ENCODE measurements at regions not wholly inside any gene's neighbourhood (a gene's known extent, or its start where the extent isn't known, plus 50 kb on each side); places are given as distances from the start of the nearest gene placed in this dataset.
"Not testable (repeated sequence)": the region's sequence is repeated elsewhere in the genome, so short reads cannot be mapped to it uniquely, and the experiment has no call there.

GRCh38 chr16:63882576-63882975 is 1239.3 kb downstream of the CDH11 start:
- Mint-ChIP-seq H3K4me3 (no peak overlapping the region), H3K27me3 (no peaks in the 10 kb centered on the region), H3K4me1 (no peaks in the 10 kb centered on the region), H3K9me3 (peaks cover 15% of the 10 kb centered on the region), H3K27ac (no peak overlapping the region), H3K36me3 (no peaks in the 10 kb centered on the region)
- POLR2A ChIA-PET: no interaction called here
- DNase-seq (no peak), ATAC-seq (ENCODE audit: low read depth) (no peak)

GRCh38 chr16:63880948-63881347 is 1240.9 kb downstream of the CDH11 start:
- POLR2A ChIA-PET: no interaction called here
- no peak for DNase-seq
- ATAC-seq (ENCODE audit: low read depth): no peak
- H3K36me3 Mint-ChIP-seq: no peaks in the 10 kb centered on the region
- H3K4me3 Mint-ChIP-seq: no peak overlapping the region
- no peaks in the 10 kb centered on the region for H3K4me1 Mint-ChIP-seq
- peaks cover 13% of the 10 kb centered on the region for H3K9me3 Mint-ChIP-seq
- no peaks in the 10 kb centered on the region for H3K27me3 Mint-ChIP-seq
- no peak overlapping the region for H3K27ac Mint-ChIP-seq

DNA sequence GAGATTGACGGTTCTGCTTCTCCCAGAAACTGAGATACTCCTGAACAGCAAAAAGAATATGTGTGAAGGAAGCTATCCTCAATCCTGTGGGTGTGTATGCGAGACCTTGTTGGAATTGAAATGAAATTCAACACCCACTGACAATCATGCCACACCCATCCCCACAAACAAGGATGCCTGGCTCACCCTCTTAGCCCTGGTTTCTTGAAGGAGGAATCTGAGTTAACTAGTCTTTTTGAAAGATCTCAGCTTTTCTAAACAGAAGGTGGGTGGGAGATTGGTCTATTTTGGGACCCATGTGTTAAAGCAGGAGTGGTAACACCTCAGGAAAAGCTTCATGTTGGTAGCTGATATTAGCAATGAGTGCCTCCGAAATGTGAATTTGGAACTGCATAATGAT is 1244.5 kb downstream of the CDH11 start:
- Mint-ChIP-seq H3K27me3 (no peaks in the 10 kb centered on the region), H3K9me3 (peaks cover 14% of the 10 kb centered on the region), H3K4me3 (no peak overlapping the region), H3K4me1 (no peaks in the 10 kb centered on the region), H3K27ac (no peak overlapping the region), H3K36me3 (no peaks in the 10 kb centered on the region)
- ATAC-seq (ENCODE audit: low read depth): no peak
- POLR2A ChIA-PET: no interaction called here
- DNase-seq: no peak

GRCh38 chr16:63876103-63876502 is 1245.8 kb downstream of the CDH11 start:
- POLR2A ChIA-PET: no interaction called here
- DNase-seq (no peak), ATAC-seq (ENCODE audit: low read depth) (no peak)
- peaks cover 8% of the 10 kb centered on the region for H3K9me3 Mint-ChIP-seq
- H3K36me3 Mint-ChIP-seq: no peaks in the 10 kb centered on the region
- no peak overlapping the region for H3K4me3 Mint-ChIP-seq
- H3K4me1 Mint-ChIP-seq: no peaks in the 10 kb centered on the region
- H3K27ac Mint-ChIP-seq: no peak overlapping the region
- no peaks in the 10 kb centered on the region for H3K27me3 Mint-ChIP-seq

DNA sequence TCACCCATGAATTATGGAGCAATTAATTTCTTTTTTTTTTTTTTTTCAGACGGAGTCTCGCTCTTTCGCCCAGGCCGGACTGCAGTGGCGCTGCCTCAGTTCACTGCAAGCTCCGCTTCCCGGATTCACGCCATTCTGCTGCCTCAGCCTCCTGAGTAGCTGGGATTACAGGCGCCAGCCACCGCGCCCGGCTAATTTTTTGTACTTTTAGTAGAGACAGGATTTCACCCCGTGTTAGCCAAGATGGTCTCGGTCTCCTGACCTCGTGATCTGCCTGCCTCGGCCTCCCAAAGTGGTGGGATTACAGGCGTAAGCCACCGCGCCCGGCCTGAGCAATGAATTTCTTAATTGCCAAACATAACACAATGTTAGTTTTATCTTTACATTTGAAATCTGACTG is 1261.2 kb downstream of the CDH11 start:
- H3K4me1 Mint-ChIP-seq; H3K4me3 Mint-ChIP-seq; DNase-seq; H3K27me3 Mint-ChIP-seq; H3K9me3 Mint-ChIP-seq; H3K36me3 Mint-ChIP-seq; POLR2A ChIA-PET; ATAC-seq (ENCODE audit: low read depth); H3K27ac Mint-ChIP-seq: not testable (repeated sequence)

DNA sequence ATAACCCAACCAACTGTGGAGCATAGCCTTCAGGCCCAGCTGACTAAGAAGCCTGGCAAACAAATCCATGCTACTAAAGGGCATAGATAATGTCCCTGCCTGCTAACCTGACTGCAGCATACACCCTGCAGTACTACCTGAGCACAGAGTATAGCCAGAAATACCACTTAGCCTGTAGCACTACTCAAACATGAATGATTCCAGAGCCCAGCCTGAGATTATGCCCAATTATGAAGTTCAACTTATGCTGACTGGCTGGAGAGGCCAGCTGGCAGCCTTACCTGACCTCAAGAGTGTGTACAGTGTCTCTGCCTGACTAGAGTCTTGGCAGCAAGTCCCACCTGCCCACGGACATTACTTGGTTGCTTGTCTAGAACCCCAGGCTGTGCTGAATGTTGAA is 1265.3 kb downstream of the CDH11 start:
- no peaks in the 10 kb centered on the region for H3K27me3 Mint-ChIP-seq
- H3K27ac Mint-ChIP-seq: no peak overlapping the region
- H3K4me3 Mint-ChIP-seq: no peak overlapping the region
- DNase-seq: no peak
- POLR2A ChIA-PET: no interaction called here
- no peak for ATAC-seq (ENCODE audit: low read depth)
- no peaks in the 10 kb centered on the region for H3K9me3 Mint-ChIP-seq
- no peaks in the 10 kb centered on the region for H3K4me1 Mint-ChIP-seq
- no peaks in the 10 kb centered on the region for H3K36me3 Mint-ChIP-seq

DNA sequence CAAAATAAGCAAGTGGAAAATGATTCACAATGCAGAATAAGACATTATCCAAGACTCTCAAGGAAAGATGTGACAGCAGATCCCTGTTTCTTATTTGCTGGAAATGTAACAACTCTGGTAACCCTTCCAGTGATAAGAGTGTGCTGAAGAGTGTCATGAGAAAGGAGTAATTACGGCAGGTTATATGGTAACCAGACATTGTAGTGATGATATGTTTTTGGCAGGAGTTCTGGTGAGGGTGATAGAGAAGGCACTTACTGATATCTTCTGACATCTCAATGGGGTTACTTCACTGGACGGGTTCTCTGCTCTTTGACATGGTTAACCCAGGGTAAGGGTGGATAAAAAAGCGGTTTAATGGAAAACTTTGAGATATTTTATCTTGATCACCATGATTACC is 1270.9 kb downstream of the CDH11 start:
- no peaks in the 10 kb centered on the region for H3K27me3 Mint-ChIP-seq
- POLR2A ChIA-PET: no interaction called here
- no peaks in the 10 kb centered on the region for H3K4me1 Mint-ChIP-seq
- no peak for ATAC-seq (ENCODE audit: low read depth)
- no peak overlapping the region for H3K27ac Mint-ChIP-seq
- H3K36me3 Mint-ChIP-seq: no peaks in the 10 kb centered on the region
- H3K4me3 Mint-ChIP-seq: no peak overlapping the region
- DNase-seq: no peak
- H3K9me3 Mint-ChIP-seq: peaks cover 12% of the 10 kb centered on the region

DNA sequence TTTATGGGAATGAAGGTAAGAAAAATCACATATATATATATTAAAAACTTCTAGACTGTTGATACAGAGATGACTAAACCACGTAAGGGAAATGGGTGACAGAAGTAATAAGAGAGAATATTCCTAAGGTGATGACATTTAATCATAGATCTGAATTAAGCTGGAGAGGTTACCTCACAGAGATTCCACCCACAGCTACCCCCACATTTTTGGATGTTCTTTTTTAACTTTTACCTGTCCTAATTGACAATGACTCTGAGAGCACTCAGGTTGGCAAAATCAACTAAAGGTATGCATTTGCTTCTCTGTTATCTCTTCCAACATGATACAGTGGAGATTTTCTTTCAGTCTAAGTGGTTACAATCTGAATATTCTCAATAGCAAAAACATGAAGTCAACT is 1280.6 kb downstream of the CDH11 start:
- POLR2A ChIA-PET: no interaction called here
- H3K4me3 Mint-ChIP-seq: no peak overlapping the region
- no peaks in the 10 kb centered on the region for H3K36me3 Mint-ChIP-seq
- DNase-seq (no peak), ATAC-seq (ENCODE audit: low read depth) (no peak)
- H3K27ac Mint-ChIP-seq: no peak overlapping the region
- no peaks in the 10 kb centered on the region for H3K4me1 Mint-ChIP-seq
- H3K9me3 Mint-ChIP-seq: peaks cover 13% of the 10 kb centered on the region
- no peaks in the 10 kb centered on the region for H3K27me3 Mint-ChIP-seq

DNA sequence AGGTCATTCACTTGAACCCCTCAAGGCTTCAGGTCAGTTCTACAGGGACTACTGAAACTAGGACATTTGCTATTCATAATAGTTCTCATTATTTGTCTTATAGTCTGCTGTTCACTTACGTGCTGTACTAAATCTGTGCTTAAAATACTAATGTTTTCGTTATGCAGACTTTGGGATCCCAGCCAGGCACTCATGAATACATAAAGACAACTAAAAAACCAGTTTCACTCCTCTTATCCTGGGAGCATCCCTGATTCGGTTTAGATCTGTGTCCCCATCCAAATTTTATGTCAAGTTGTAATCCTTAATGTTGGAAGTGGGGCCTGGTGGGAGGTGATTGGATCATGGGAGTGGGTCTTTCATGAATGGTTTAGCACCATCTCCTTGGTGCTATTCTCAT is 1291.8 kb downstream of the CDH11 start:
- no peaks in the 10 kb centered on the region for H3K36me3 Mint-ChIP-seq
- H3K27ac Mint-ChIP-seq: no peak overlapping the region
- peaks cover 7% of the 10 kb centered on the region for H3K9me3 Mint-ChIP-seq
- POLR2A ChIA-PET: no interaction called here
- no peaks in the 10 kb centered on the region for H3K27me3 Mint-ChIP-seq
- no peak for DNase-seq
- H3K4me3 Mint-ChIP-seq: no peak overlapping the region
- ATAC-seq (ENCODE audit: low read depth): no peak
- H3K4me1 Mint-ChIP-seq: no peaks in the 10 kb centered on the region

DNA sequence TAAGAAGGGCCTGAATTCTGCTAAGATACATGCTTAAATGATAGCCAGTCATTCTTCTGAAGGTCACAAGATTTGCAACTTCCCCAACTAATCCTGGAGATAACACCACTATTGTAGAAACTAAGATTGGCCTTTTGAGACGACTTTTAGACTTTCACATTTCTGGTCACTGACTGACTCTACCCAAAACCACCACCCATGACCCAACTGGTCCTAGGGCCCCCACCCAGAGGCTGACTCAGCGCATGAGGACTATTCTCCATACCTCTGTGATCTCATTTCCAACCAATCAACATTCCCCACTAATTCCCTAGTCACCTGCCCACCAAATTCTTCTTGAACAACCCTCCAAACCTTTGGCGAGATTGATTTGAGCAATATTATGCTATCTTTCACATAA is 1299.0 kb downstream of the CDH11 start:
- Mint-ChIP-seq H3K27ac (no peak overlapping the region), H3K4me3 (no peak overlapping the region), H3K9me3 (peaks cover 8% of the 10 kb centered on the region), H3K4me1 (no peaks in the 10 kb centered on the region), H3K36me3 (no peaks in the 10 kb centered on the region), H3K27me3 (no peaks in the 10 kb centered on the region)
- no peak for ATAC-seq (ENCODE audit: low read depth)
- POLR2A ChIA-PET: no interaction called here
- no peak for DNase-seq

GRCh38 chr16:63816276-63816675 is 1305.6 kb downstream of the CDH11 start:
- POLR2A ChIA-PET: no interaction called here
- no peaks in the 10 kb centered on the region for H3K36me3 Mint-ChIP-seq
- H3K4me1 Mint-ChIP-seq: no peaks in the 10 kb centered on the region
- DNase-seq: no peak
- peaks cover 6% of the 10 kb centered on the region for H3K9me3 Mint-ChIP-seq
- no peaks in the 10 kb centered on the region for H3K27me3 Mint-ChIP-seq
- no peak overlapping the region for H3K4me3 Mint-ChIP-seq
- ATAC-seq (ENCODE audit: low read depth): no peak
- H3K27ac Mint-ChIP-seq: no peak overlapping the region

- ATAC-seq (ENCODE audit: low read depth): no peak
- POLR2A ChIA-PET: no interaction called here
Observed at GRCh38 chr16:63813862-63814261, 1308.0 kb downstream of the CDH11 start.

DNA sequence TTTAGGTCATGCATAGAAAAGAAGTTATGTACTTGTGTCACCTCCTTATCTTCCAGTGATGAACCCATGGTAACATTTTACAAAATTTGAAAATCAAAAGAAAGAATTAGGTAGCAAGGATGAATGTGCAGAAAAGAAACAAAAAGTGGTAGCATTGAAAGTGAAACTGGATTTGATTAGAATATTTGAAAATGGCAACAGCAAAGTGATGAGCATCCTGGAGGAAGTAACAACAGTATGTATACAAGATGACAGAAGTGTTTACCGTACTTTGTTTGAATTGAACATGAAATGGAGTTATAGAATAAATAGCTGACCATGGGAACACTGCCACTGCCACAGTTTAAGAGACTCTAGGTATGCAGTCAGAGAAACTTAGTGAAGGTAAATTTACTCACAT is 1313.1 kb downstream of the CDH11 start:
- Mint-ChIP-seq H3K36me3 (no peaks in the 10 kb centered on the region), H3K9me3 (peaks cover 6% of the 10 kb centered on the region), H3K4me3 (no peak overlapping the region), H3K4me1 (no peaks in the 10 kb centered on the region), H3K27ac (no peak overlapping the region), H3K27me3 (no peaks in the 10 kb centered on the region)
- no peak for ATAC-seq (ENCODE audit: low read depth)
- POLR2A ChIA-PET: no interaction called here
- DNase-seq: no peak

More at GRCh38 chr16:63813862-63814261, 1308.0 kb downstream of the CDH11 start:
- H3K27ac Mint-ChIP-seq: no peak overlapping the region
- no peak overlapping the region for H3K4me3 Mint-ChIP-seq
- DNase-seq: no peak
- no peaks in the 10 kb centered on the region for H3K27me3 Mint-ChIP-seq
- no peaks in the 10 kb centered on the region for H3K4me1 Mint-ChIP-seq
- H3K36me3 Mint-ChIP-seq: no peaks in the 10 kb centered on the region
- peaks cover 3% of the 10 kb centered on the region for H3K9me3 Mint-ChIP-seq

DNA sequence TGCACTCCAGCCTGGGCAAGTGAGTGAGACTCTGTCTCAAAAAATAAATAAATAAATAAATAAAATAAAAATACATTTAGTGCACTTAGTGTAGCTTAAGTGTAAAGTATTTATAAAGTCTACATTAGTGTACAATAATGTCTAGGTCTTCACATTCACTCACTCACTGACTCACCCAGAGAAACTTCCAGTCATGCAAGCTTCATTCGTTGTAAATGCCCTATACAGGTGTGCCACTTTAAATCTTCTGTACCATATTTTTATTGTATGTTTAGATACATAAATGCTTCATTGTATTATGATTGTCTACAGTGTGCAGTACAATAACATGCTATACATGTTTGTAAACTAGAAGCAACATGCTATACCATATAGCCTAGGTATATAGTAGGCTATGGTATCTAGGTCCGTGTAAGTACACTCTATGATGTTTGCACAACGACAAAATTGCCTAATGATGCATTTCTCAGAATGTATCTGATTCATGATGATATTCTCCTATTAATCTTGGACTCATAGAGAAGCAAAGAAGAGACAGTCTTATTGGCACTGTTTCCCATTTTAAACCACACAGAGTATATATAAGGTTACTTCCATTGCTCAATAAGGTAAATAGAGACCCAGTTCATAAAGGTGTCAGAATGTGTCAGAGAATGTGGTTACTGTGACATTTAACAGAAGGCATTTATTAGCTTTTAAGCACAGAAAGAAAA is 1314.9 kb downstream of the CDH11 start:
- Mint-ChIP-seq H3K27me3 (no peaks in the 10 kb centered on the region), H3K4me1 (no peaks in the 10 kb centered on the region), H3K36me3 (no peaks in the 10 kb centered on the region), H3K4me3 (no peak overlapping the region), H3K9me3 (peaks cover 6% of the 10 kb centered on the region), H3K27ac (no peak overlapping the region)
- ATAC-seq (ENCODE audit: low read depth): no peak
- POLR2A ChIA-PET: no interaction called here
- DNase-seq: no peak

- no peak overlapping the region for H3K4me3 Mint-ChIP-seq
- no peak for DNase-seq
- POLR2A ChIA-PET: no interaction called here
- H3K9me3 Mint-ChIP-seq: peaks cover 6% of the 10 kb centered on the region
- no peaks in the 10 kb centered on the region for H3K4me1 Mint-ChIP-seq
- ATAC-seq (ENCODE audit: low read depth): no peak
- no peaks in the 10 kb centered on the region for H3K36me3 Mint-ChIP-seq
- H3K27me3 Mint-ChIP-seq: no peaks in the 10 kb centered on the region
- H3K27ac Mint-ChIP-seq: no peak overlapping the region
Observed at GRCh38 chr16:63804126-63804525, 1317.7 kb downstream of the CDH11 start.
